ENCODE measurements at regions not wholly inside any gene's neighbourhood (a gene's known extent, or its start where the extent isn't known, plus 50 kb on each side); places are given as distances from the start of the nearest gene placed in this dataset.
A peak's percentile ranks its signal among the peaks of the same experiment; 100 is the strongest.

DNA sequence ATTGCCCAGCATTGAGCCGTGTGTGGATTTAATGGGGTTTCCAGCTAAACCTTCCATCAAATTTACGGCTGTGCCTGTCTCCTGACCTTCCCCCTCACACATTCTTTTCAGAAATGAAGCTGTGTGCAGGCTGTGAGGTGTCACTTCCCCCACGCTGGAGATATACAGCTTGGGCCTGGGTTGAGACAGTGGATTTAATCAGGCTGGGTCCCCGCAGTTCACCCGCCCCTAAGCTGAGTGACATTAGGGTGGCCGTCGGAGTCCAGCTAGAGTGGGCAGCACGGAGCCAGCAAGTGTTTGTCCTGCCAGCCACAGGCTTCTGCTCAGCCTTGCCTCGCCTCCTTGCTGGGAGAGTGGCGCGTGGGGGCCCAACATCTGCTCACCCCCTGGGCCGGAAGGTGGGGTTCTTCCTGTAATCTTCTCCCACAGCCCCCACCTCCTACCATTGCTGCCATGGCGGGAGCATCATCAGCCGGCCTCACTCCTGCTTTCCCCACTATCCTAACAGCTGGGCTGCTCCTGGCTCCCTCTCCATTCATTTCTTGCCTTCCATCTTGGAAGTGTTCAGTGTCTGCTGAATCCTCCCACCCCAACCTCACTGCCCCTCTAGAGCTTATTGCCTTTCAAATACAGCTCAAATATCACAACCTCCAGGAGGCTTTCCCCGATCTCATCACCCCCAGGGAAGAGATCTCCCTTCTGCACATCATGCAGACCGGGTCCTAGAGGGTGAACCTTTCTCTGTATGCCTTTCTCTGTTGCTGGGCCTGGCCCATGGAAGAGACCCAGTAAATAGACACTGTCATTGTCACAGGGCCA, 149.0 kb downstream of the GLI2 start:
- no peak overlapping the region for H2BK5ac ChIP-seq (ENCODE audit: low read depth, low read length, poor library complexity, severe bottlenecking)
- WGBS = 85% methylated on average over 14 of the region's 16 CpGs
- H2AFZ ChIP-seq (ENCODE audit: low read depth, low read length) = no peak overlapping the region
- no peak overlapping the region for H2AK5ac ChIP-seq (ENCODE audit: low read length, severe bottlenecking)
- H3K14ac ChIP-seq (ENCODE audit: low read length in 2 of 2) = peak overlapping the region in 1 of 2 experiments; percentile 22
- DNase-seq = no peak
- no peak overlapping the region for H2BK12ac ChIP-seq (ENCODE audit: low read length in 2 of 2)
- H3K23ac ChIP-seq (ENCODE audit: low read length in 2 of 2) = peak overlapping the region in 1 of 2 experiments; percentile 16
- no peak overlapping the region for H3K4me2 ChIP-seq (ENCODE audit: low read length, poor library complexity, severe bottlenecking)
- H3K27me3 ChIP-seq (ENCODE audit: control insufficient read depth in 1 of 2, insufficient read depth in 1 of 2, low read length in 2 of 2) = no peaks in the 10 kb centered on the region
- no peak overlapping the region for H2BK120ac ChIP-seq (ENCODE audit: low read depth, low read length)
- no peak overlapping the region for H3K4ac ChIP-seq (ENCODE audit: low read depth in 1 of 2, low read length in 2 of 2)
- H4K8ac ChIP-seq (ENCODE audit: low read length) = no peak overlapping the region
- H3K9me3 ChIP-seq (ENCODE audit: control insufficient read depth, low read length) = no peaks in the 10 kb centered on the region
- H3K9ac ChIP-seq (ENCODE audit: low read length) = no peak overlapping the region
- H3K4me1 ChIP-seq (ENCODE audit: control insufficient read depth, insufficient read depth, low read depth, low read length) = peaks cover 31% of the 10 kb centered on the region
- H3K18ac ChIP-seq (ENCODE audit: low read depth in 1 of 2, low read length in 2 of 2) = peak overlapping the region in 1 of 2 experiments; percentile 38
- H3K36me3 ChIP-seq (ENCODE audit: control insufficient read depth in 1 of 2, insufficient read depth in 2 of 2, low read depth in 1 of 2, low read length in 2 of 2) = peaks cover 0 to 17% of the 10 kb centered on the region in 2 experiments
- no peak overlapping the region for H3K4me3 ChIP-seq (ENCODE audit: insufficient read depth in 1 of 2, low read depth in 1 of 2, low read length in 2 of 2)
- no peak overlapping the region for H4K91ac ChIP-seq (ENCODE audit: low read length)
- no peak overlapping the region for H3K27ac ChIP-seq (ENCODE audit: low read length, poor library complexity, severe bottlenecking)
- no peak overlapping the region for H2BK15ac ChIP-seq (ENCODE audit: low read depth, poor library complexity, severe bottlenecking)
- peaks cover 49% of the 10 kb centered on the region for H3K79me1 ChIP-seq (replicated peaks; ENCODE audit: low read length, poor library complexity, severe bottlenecking)

DNA sequence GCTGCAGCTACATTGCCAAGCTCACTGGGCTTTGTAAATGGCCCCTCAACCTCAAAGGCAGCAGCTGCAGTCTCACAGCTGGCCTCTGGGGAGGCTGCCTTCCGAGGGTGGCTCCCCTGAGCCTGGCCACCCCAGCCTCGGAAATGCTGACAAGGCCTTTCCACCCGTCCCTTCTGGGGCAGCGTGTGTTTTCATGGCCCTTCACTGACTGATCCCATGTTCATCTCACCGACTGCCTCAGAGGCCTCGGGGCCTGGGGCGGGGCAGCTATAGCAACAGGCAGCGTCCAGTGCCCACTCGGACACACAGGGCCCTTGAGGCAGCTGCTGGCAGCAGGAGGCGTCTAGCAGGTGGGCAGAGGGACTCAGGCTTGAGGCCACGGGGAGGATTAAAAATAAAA, 149.7 kb downstream of the GLI2 start:
- Histone ChIP-seq H3K18ac (ENCODE audit: low read depth in 1 of 2, low read length in 2 of 2) (peak overlapping the region in 1 of 2 experiments; percentile 38), H3K79me1 (replicated peaks; ENCODE audit: low read length, poor library complexity, severe bottlenecking) (peaks cover 51% of the 10 kb centered on the region), H2AFZ (ENCODE audit: low read depth, low read length) (no peak overlapping the region), H3K4me2 (ENCODE audit: low read length, poor library complexity, severe bottlenecking) (no peak overlapping the region), H3K9ac (ENCODE audit: low read length) (no peak overlapping the region), H3K9me3 (ENCODE audit: control insufficient read depth, low read length) (no peaks in the 10 kb centered on the region), H3K4me3 (ENCODE audit: insufficient read depth in 1 of 2, low read depth in 1 of 2, low read length in 2 of 2) (no peak overlapping the region), H3K4ac (ENCODE audit: low read depth in 1 of 2, low read length in 2 of 2) (peak overlapping the region in 1 of 2 experiments; percentile 13), H3K27ac (ENCODE audit: low read length, poor library complexity, severe bottlenecking) (no peak overlapping the region), H3K14ac (ENCODE audit: low read length in 2 of 2) (peak overlapping the region in 1 of 2 experiments; percentile 15), H2AK5ac (ENCODE audit: low read length, severe bottlenecking) (no peak overlapping the region), H3K27me3 (ENCODE audit: control insufficient read depth in 1 of 2, insufficient read depth in 1 of 2, low read length in 2 of 2) (no peaks in the 10 kb centered on the region), H4K8ac (ENCODE audit: low read length) (no peak overlapping the region), H3K23ac (ENCODE audit: low read length in 2 of 2) (no peak overlapping the region), H4K91ac (ENCODE audit: low read length) (no peak overlapping the region), H2BK5ac (ENCODE audit: low read depth, low read length, poor library complexity, severe bottlenecking) (no peak overlapping the region), H3K36me3 (ENCODE audit: control insufficient read depth in 1 of 2, insufficient read depth in 2 of 2, low read depth in 1 of 2, low read length in 2 of 2) (peaks cover 0 to 17% of the 10 kb centered on the region in 2 experiments), H2BK15ac (ENCODE audit: low read depth, poor library complexity, severe bottlenecking) (no peak overlapping the region), H3K4me1 (ENCODE audit: control insufficient read depth, insufficient read depth, low read depth, low read length) (peaks cover 27% of the 10 kb centered on the region), H2BK120ac (ENCODE audit: low read depth, low read length) (no peak overlapping the region), H2BK12ac (ENCODE audit: low read length in 2 of 2) (peak overlapping the region in 1 of 2 experiments; percentile 45)
- WGBS = 86% methylated on average over 9 of the region's 11 CpGs
- DNase-seq = no peak

DNA sequence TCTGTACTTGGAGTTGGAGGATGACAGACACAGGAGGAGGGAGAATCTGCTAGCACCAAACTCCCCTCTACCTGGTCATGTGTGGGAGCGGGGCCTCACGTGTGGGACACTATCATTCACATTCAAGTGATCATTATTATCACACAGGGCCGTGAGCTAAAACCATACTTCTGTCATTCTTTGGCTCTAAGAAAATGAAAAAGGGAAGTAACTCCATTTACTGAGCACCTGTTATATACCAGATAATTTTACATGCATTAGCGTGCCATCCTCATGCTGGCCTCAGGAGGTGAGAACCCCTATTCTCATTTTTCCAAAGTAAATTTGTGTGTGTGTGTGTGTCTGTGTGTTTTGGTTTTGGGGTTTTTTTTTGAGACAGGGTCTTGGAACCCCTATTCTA, 150.1 kb downstream of the GLI2 start:
- Histone ChIP-seq H2AFZ (ENCODE audit: low read depth, low read length) (no peak overlapping the region), H2BK15ac (ENCODE audit: low read depth, poor library complexity, severe bottlenecking) (no peak overlapping the region), H4K8ac (ENCODE audit: low read length) (no peak overlapping the region), H3K4ac (ENCODE audit: low read depth in 1 of 2, low read length in 2 of 2) (peak overlapping the region in 1 of 2 experiments; percentile 13), H2BK120ac (ENCODE audit: low read depth, low read length) (no peak overlapping the region), H3K4me2 (ENCODE audit: low read length, poor library complexity, severe bottlenecking) (no peak overlapping the region), H2AK5ac (ENCODE audit: low read length, severe bottlenecking) (no peak overlapping the region), H3K23ac (ENCODE audit: low read length in 2 of 2) (no peak overlapping the region), H3K4me3 (ENCODE audit: insufficient read depth in 1 of 2, low read depth in 1 of 2, low read length in 2 of 2) (no peak overlapping the region), H4K91ac (ENCODE audit: low read length) (no peak overlapping the region), H3K27me3 (ENCODE audit: control insufficient read depth in 1 of 2, insufficient read depth in 1 of 2, low read length in 2 of 2) (no peaks in the 10 kb centered on the region), H3K4me1 (ENCODE audit: control insufficient read depth, insufficient read depth, low read depth, low read length) (peaks cover 26% of the 10 kb centered on the region), H3K18ac (ENCODE audit: low read depth in 1 of 2, low read length in 2 of 2) (no peak overlapping the region), H3K36me3 (ENCODE audit: control insufficient read depth in 1 of 2, insufficient read depth in 2 of 2, low read depth in 1 of 2, low read length in 2 of 2) (peaks cover 0 to 17% of the 10 kb centered on the region in 2 experiments), H3K27ac (ENCODE audit: low read length, poor library complexity, severe bottlenecking) (no peak overlapping the region), H3K9ac (ENCODE audit: low read length) (no peak overlapping the region), H2BK12ac (ENCODE audit: low read length in 2 of 2) (no peak overlapping the region), H2BK5ac (ENCODE audit: low read depth, low read length, poor library complexity, severe bottlenecking) (no peak overlapping the region), H3K79me1 (replicated peaks; ENCODE audit: low read length, poor library complexity, severe bottlenecking) (peaks cover 52% of the 10 kb centered on the region), H3K9me3 (ENCODE audit: control insufficient read depth, low read length) (no peaks in the 10 kb centered on the region), H3K14ac (ENCODE audit: low read length in 2 of 2) (no peak overlapping the region)
- DNase-seq = no peak
- 86% methylated on average over 4 of the region's 4 CpGs for WGBS

DNA sequence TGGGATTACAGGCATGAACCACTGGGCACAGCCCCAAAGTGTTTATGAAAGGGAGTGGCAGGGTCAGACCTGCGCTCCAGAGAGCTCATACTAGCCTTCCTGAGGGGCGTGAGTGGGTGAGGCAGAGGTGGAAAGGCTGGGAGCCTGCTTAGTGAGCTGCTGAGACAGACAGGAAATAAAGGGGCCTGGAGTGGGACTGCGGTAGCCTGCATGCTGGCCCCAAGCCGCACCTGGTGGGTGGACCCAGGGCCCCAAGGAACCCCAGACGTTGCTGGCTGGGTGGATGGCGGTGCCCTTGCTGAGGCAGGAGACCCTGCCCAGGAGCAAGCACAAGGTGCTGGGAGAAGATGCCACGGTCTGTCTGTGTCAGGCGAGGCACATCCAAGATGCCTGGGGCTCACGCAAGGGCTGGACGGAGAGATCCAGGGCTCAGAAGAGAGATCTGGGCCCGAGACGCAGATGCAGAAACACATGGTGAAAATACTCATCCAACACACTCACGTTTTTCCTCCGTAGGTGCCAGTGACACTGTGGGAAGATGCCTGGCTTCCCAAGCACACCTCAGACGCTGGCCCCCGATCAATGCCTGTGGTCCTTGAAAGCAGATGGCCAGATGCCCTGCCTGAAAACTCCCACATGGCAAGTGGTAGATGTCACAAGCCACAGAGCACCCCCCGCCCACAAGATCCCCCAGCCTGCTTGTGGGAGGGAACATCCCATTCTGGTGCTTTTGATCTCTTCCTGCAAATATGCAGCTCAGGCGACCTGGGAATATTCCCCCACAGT, 151.1 kb downstream of the GLI2 start:
- Histone ChIP-seq H3K9ac (ENCODE audit: low read length) (no peak overlapping the region), H3K4me3 (ENCODE audit: insufficient read depth in 1 of 2, low read depth in 1 of 2, low read length in 2 of 2) (no peak overlapping the region), H3K4me2 (ENCODE audit: low read length, poor library complexity, severe bottlenecking) (no peak overlapping the region), H3K14ac (ENCODE audit: low read length in 2 of 2) (no peak overlapping the region), H3K4me1 (ENCODE audit: control insufficient read depth, insufficient read depth, low read depth, low read length) (peaks cover 22% of the 10 kb centered on the region), H3K9me3 (ENCODE audit: control insufficient read depth, low read length) (no peaks in the 10 kb centered on the region), H3K36me3 (ENCODE audit: control insufficient read depth in 1 of 2, insufficient read depth in 2 of 2, low read depth in 1 of 2, low read length in 2 of 2) (peaks cover 0 to 21% of the 10 kb centered on the region in 2 experiments), H3K27me3 (ENCODE audit: control insufficient read depth in 1 of 2, insufficient read depth in 1 of 2, low read length in 2 of 2) (no peaks in the 10 kb centered on the region), H2BK15ac (ENCODE audit: low read depth, poor library complexity, severe bottlenecking) (no peak overlapping the region), H3K79me1 (replicated peaks; ENCODE audit: low read length, poor library complexity, severe bottlenecking) (peaks cover 53% of the 10 kb centered on the region), H3K23ac (ENCODE audit: low read length in 2 of 2) (no peak overlapping the region), H3K18ac (ENCODE audit: low read depth in 1 of 2, low read length in 2 of 2) (no peak overlapping the region), H3K27ac (ENCODE audit: low read length, poor library complexity, severe bottlenecking) (no peak overlapping the region), H2BK5ac (ENCODE audit: low read depth, low read length, poor library complexity, severe bottlenecking) (no peak overlapping the region), H2BK12ac (ENCODE audit: low read length in 2 of 2) (no peak overlapping the region), H2BK120ac (ENCODE audit: low read depth, low read length) (no peak overlapping the region), H2AFZ (ENCODE audit: low read depth, low read length) (no peak overlapping the region), H4K91ac (ENCODE audit: low read length) (no peak overlapping the region), H2AK5ac (ENCODE audit: low read length, severe bottlenecking) (no peak overlapping the region), H3K4ac (ENCODE audit: low read depth in 1 of 2, low read length in 2 of 2) (peak overlapping the region in 1 of 2 experiments; percentile 31), H4K8ac (ENCODE audit: low read length) (peak overlapping the region; percentile 32)
- WGBS = 86% methylated on average over 18 of the region's 18 CpGs
- DNase-seq = no peak

Data from mesenchymal stem cell (in vitro differentiated cells and primary cell).